HG03571 (cell line): ENCODE measurements at regions not wholly inside any gene's neighbourhood (a gene's known extent, or its start where the extent isn't known, plus 50 kb on each side); places are given as distances from the start of the nearest gene placed in this dataset.
"Not testable (repeated sequence)": the region's sequence is repeated elsewhere in the genome, so short reads cannot be mapped to it uniquely, and the experiment has no call there.

Experiments
- ATAC-seq: cut with Tn5 transposase; IDR thresholded peaks from one replicate; pipeline ENCODE4 v1.9.1; 2021; ENCODE audit not compliant: unreplicated experiment

GRCh38 chr6:169985121-169986015, 233.9 kb downstream of the ERMARD start:
- ATAC-seq = no peak

GRCh38 chr6:169984181-169985120, 233.0 kb downstream of the ERMARD start:
- no peak for ATAC-seq

GRCh38 chr6:169983651-169984050, 232.2 kb downstream of the ERMARD start:
- no peak for ATAC-seq

- no peak for ATAC-seq
Measured at GRCh38 chr6:169982461-169983386, 231.3 kb downstream of the ERMARD start.

GRCh38 chr6:169981969-169982368, 230.5 kb downstream of the ERMARD start:
- ATAC-seq = no peak

- ATAC-seq = no peak
Measured at GRCh38 chr6:169981568-169981967, 230.1 kb downstream of the ERMARD start.

- ATAC-seq = no peak
Measured at GRCh38 chr6:169980826-169981450, 229.5 kb downstream of the ERMARD start.

- ATAC-seq = no peak
Measured at GRCh38 chr6:169979873-169980432, 228.5 kb downstream of the ERMARD start.

GRCh38 chr6:169978615-169979161, 227.3 kb downstream of the ERMARD start:
- no peak for ATAC-seq

GRCh38 chr6:169977434-169978265, 226.2 kb downstream of the ERMARD start:
- ATAC-seq = no peak

GRCh38 chr6:169976301-169977081, 225.1 kb downstream of the ERMARD start:
- no peak for ATAC-seq

- no peak for ATAC-seq
Measured at GRCh38 chr6:169975701-169976100, 224.3 kb downstream of the ERMARD start.

- no peak for ATAC-seq
Measured at GRCh38 chr6:169975286-169975685, 223.9 kb downstream of the ERMARD start.

- ATAC-seq = no peak
Measured at GRCh38 chr6:169974663-169975062, 223.2 kb downstream of the ERMARD start.

GRCh38 chr6:169973588-169974467, 222.4 kb downstream of the ERMARD start:
- not testable (repeated sequence) for ATAC-seq

GRCh38 chr6:169972736-169973135, 221.3 kb downstream of the ERMARD start:
- ATAC-seq = no peak

GRCh38 chr6:169972101-169972651, 220.8 kb downstream of the ERMARD start:
- ATAC-seq = no peak
